ENCODE measurements at regions not wholly inside any gene's neighbourhood (a gene's known extent, or its start where the extent isn't known, plus 50 kb on each side); places are given as distances from the start of the nearest gene placed in this dataset.

GRCh38 chr20:1764136-1765033, 106.8 kb upstream of the SIRPG start (continued):
- no peak for TF ChIP-seq CEBPZ (IDR thresholded peaks at IDR 0.05; ENCODE audit: low read depth, low read length)
- TF ChIP-seq SPI1 (IDR thresholded peaks at IDR 0.05; ENCODE audit: borderline replicate concordance, insufficient read depth, low read depth, low read length): no peak
- no peak for TF ChIP-seq MEF2A (IDR thresholded peaks at IDR 0.05; ENCODE audit: insufficient read depth, low read depth, low read length)
- no peak for TF ChIP-seq TCF12 (IDR thresholded peaks at IDR 0.05; ENCODE audit: low read depth, low read length)
- TF ChIP-seq SMARCA5 (IDR thresholded peaks at IDR 0.05): peak; percentile 79; the same call in 1 of the 2 replicates
- TF ChIP-seq ZNF592 (IDR thresholded peaks at IDR 0.05): no peak
- TF ChIP-seq NR2C1 (IDR thresholded peaks at IDR 0.05): no peak
- TF ChIP-seq SIN3A (IDR thresholded peaks at IDR 0.05; ENCODE audit: low read depth, low read length): no peak
- peak; percentile 31; the same call in 1 of the 2 replicates for TF ChIP-seq EED (IDR thresholded peaks at IDR 0.05; ENCODE audit: low read depth)
- TF ChIP-seq PAX5 (IDR thresholded peaks at IDR 0.05; ENCODE audit: borderline replicate concordance, low read depth, low read length): peak; percentile 28; the same call in 1 of the 2 replicates
- no peak for TF ChIP-seq ESRRA (IDR thresholded peaks at IDR 0.05; ENCODE audit: low read length)
- no peak for TF ChIP-seq IKZF1 (conservative IDR thresholded peaks at IDR 0.05)
- TF ChIP-seq MLLT1 (IDR thresholded peaks at IDR 0.05): no peak
- peak; percentile 17; the same call in 1 of the 2 replicates for TF ChIP-seq MTA2 (IDR thresholded peaks at IDR 0.05; ENCODE audit: low read depth)
- TF ChIP-seq BHLHE40 (IDR thresholded peaks at IDR 0.05; ENCODE audit: borderline replicate concordance in 1 of 2, low read depth in 2 of 2, low read length in 1 of 2): peak in 1 of 2 experiments; percentile 17; a peak in 1 of 4 replicates
- TF ChIP-seq POLR2A (IDR thresholded peaks at IDR 0.05; ENCODE audit: low read depth, low read length): no peak
- TF ChIP-seq ZNF274 (IDR thresholded peaks at IDR 0.05; ENCODE audit: insufficient read depth, insufficient read length): no peak

Data from GM12878 (cell line).